ENCODE measurements at regions not wholly inside any gene's neighbourhood (a gene's known extent, or its start where the extent isn't known, plus 50 kb on each side); places are given as distances from the start of the nearest gene placed in this dataset.

DNA sequence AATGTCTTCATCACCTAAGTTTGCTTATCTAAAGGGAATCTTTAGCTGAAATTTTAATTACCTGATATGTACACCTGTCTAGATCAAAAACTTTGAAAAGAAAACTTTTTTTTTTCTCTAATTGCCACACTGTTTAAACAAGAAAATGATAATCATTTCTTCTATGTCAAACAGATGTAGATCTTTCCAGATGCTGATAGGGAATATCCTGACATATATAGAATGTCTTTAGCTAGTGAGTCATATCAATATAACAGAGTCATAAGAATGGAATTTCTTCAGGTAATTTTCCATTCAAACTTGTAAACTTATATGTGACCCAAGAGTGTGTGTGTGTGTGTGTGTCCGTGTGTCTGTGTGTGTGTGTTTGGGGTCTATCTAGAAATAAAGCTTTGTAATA lies 271.9 kb downstream of the GPM6A start:
- DNase-seq (ENCODE audit: low spot score) = no peak

GRCh38 chr4:175540732-175541131 lies 271.3 kb downstream of the GPM6A start:
- no peak for DNase-seq (ENCODE audit: low spot score)

GRCh38 chr4:175542786-175543185 lies 269.3 kb downstream of the GPM6A start:
- no peak for DNase-seq (ENCODE audit: low spot score)

DNA sequence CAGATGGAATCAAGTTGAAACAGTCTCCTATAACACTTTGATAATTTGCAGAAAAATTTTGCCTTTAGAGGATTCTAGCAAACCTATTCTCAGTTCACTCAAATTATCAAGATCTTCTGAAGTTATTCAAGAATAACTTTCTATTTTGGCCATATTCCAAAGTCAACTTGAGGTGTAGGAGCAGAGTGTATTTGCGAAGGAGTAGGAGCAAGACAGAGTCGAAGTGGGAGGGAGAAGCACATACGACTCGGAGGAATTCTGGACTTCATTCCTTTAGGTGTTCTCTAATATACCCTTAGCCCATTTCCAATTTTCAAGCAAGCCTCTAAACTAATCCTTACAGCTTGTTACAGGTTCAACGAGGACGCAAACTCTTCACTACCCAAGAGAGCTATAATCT lies 252.9 kb downstream of the GPM6A start:
- DNase-seq (ENCODE audit: low spot score) = no peak

GRCh38 chr4:175559526-175559925 lies 252.5 kb downstream of the GPM6A start:
- DNase-seq (ENCODE audit: low spot score) = no peak

- DNase-seq (ENCODE audit: low spot score) = no peak
Measured at GRCh38 chr4:175560604-175561003, 251.5 kb downstream of the GPM6A start.

DNA sequence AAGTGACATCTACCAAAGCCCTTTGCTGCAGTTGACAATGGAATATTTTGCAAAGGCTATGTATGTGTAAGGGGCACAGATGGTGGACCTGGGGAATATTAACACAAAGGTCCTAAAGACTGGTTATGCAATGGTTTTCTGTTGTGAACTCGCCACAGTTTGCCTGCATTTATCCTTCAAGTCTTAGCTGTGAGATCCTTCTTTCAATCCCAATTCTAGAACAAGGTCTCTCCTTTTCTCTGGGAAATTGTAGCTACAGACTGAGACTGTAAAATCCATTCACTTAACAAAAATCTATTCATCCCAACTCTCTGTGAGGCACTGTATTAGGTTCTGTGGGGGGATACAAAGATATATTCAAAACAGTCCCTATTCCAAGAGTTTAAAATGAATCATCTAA lies 250.4 kb downstream of the GPM6A start:
- no peak for DNase-seq (ENCODE audit: low spot score)

DNA sequence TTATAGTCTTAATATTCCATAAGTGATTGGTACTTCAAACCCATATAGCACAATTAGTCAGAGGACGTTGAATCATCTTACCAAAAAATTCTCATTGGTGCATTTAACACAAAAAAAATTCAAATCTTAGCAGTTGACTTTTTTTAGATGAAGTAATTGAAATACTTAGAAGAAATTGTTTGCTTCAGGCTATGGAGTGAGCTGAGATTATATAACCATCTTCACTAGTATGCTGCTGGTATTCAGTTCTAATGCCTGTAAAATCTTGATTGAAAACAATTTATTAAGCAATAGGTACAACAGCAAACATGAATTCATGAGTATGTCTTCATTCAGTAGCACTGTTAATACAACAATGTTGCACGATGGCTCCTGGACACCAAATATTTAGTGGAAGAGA lies 250.0 kb downstream of the GPM6A start:
- no peak for DNase-seq (ENCODE audit: low spot score)

- no peak for DNase-seq (ENCODE audit: low spot score)
Measured at GRCh38 chr4:175562542-175562941, 249.5 kb downstream of the GPM6A start.

Data from AG08395 (cell line).